Colonic mucosa (tissue), 4 donors: ENCODE measurements at regions not wholly inside any gene's neighbourhood (a gene's known extent, or its start where the extent isn't known, plus 50 kb on each side); places are given as distances from the start of the nearest gene placed in this dataset.

Experiments
- DNase-seq: peaks from one replicate; pipeline ENCODE4 v3.0.0-alpha.2; 2020
- H3K27ac ChIP-seq: fragments of 200-600 bp; one replicate; pipeline ENCODE4 v1.8.0; 2021
- H3K27me3 ChIP-seq: fragments of 200-600 bp; one replicate; pipeline ENCODE4 v1.8.0; 2021
- H3K36me3 ChIP-seq: fragments of 200-600 bp; one replicate; pipeline ENCODE4 v1.8.0; 2021
- H3K4me1 ChIP-seq: fragments of 200-600 bp; one replicate; pipeline ENCODE4 v1.8.0; 2021; ENCODE audit warnings: mild to moderate bottlenecking
- H3K4me3 ChIP-seq: fragments of 200-600 bp; one replicate; pipeline ENCODE4 v1.8.0; 2021
- H3K9ac ChIP-seq, 2 donors: one replicate each; pipeline ENCODE4 v1.7.0; 2013; ENCODE audit warnings: control low read depth in 2 of 2, low read depth in 2 of 2, low read length in 2 of 2
- H3K9me3 ChIP-seq: fragments of 200-600 bp; one replicate; pipeline ENCODE4 v1.8.0; 2021
- CTCF ChIP-seq: fragments of 200-600 bp; IDR thresholded peaks from one replicate; pipeline ENCODE4 v1.8.0; 2022; ENCODE audit warnings: antibody characterized with exemption, mild to moderate bottlenecking
- intact Hi-C: fragments of 100-400 bp; cut with DNase I; formaldehyde crosslinking; loops from one replicate; pipeline ENCODE4 v1.14.1; 2022
- donor health status: healthy.
- donor health status: DM: no; HTN: no; CAD: no.
- donor health status: DM: no; HTN: no; CAD: no.

DNA sequence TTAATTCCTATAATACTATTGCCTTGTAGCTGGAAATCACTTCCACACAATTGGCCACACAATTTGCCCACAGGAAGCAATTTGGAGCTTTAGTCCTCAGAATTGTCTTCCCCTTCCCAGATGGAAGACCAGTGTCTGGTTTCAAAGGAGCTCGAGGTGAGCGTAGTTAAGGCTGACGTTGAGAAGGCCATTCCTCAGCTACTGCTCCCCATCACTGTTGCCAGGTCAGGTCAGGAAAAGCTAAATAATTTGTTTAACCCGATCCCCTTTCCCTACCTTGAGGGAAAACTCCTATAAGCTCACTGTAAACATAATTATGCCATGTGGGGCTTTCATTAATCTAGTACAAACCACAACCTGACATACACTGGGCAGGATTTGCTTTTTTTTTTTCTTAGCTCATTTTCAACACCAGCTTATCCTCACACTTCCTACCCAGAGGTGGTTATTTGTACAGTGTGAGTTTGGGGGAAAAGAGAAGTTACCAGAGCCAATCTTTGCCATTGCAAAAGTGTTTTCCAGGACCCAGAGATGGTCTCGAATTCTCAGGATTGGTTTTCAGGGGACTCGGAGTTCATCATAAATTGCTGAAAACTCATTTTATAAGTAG lies 242.7 kb downstream of the CLIC5 start:
- Histone ChIP-seq H3K9ac (no peak overlapping the region), H3K27me3 (no peaks in the 10 kb centered on the region), H3K4me3 (no peak overlapping the region), H3K36me3 (no peaks in the 10 kb centered on the region), H3K4me1 (no peaks in the 10 kb centered on the region), H3K27ac (no peak overlapping the region), H3K9me3 (no peaks in the 10 kb centered on the region)
- no peak for TF ChIP-seq CTCF
- no peak for DNase-seq
- intact Hi-C loops: no loop called here

- no peak overlapping the region for H3K4me3 ChIP-seq
- TF ChIP-seq CTCF: no peak
- intact Hi-C loops: no loop called here
- no peak overlapping the region for H3K9ac ChIP-seq
- H3K27ac ChIP-seq: no peak overlapping the region
- no peaks in the 10 kb centered on the region for H3K4me1 ChIP-seq
- H3K27me3 ChIP-seq: no peaks in the 10 kb centered on the region
- no peaks in the 10 kb centered on the region for H3K9me3 ChIP-seq
- no peak for DNase-seq
- H3K36me3 ChIP-seq: no peaks in the 10 kb centered on the region
These were observed 243.6 kb downstream of the CLIC5 start for GRCh38 chr6:45772051-45772450.

DNA sequence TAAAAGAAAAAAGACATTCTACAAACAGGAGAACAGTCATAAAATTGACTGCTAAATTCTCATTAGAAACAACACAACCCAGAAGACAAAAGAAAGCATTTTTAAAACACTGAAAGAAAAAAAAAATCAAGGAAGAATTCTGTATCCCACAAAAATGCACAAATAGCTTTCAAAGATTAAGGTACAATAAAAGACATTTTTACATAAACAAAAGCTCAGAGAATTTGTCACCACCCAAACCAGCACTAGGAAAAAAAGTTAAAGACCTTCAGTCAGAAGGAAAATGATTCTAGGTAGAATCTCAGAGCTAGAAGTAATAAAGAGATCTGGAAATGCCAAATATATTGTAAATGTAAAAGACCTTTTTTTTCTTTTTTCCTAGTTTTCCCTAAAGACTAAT lies 252.4 kb downstream of the CLIC5 start:
- H3K27me3 ChIP-seq: no peaks in the 10 kb centered on the region
- no peak for TF ChIP-seq CTCF
- no peak for DNase-seq
- no peaks in the 10 kb centered on the region for H3K36me3 ChIP-seq
- no peak overlapping the region for H3K4me3 ChIP-seq
- no peak overlapping the region for H3K27ac ChIP-seq
- H3K9me3 ChIP-seq: no peaks in the 10 kb centered on the region
- H3K4me1 ChIP-seq: no peaks in the 10 kb centered on the region
- H3K9ac ChIP-seq: no peak overlapping the region
- intact Hi-C loops: no loop called here

DNA sequence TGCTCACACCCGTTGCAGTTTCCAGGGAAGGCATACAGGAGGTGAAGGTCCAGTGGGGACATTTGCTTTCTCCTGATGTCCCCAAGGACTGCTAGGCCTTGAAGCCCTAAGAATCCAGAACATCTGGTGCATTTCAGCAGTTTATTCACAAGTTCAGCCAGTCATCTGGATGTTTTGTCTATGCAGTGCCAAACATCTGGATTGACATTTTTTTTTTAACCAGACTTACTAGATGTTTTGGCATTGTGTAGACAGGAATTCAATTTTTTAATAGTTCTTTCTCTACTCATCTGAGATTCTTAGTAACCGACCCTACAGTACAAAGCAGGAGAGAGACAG lies 256.2 kb downstream of the CLIC5 start:
- no peaks in the 10 kb centered on the region for H3K27me3 ChIP-seq
- H3K4me1 ChIP-seq: no peaks in the 10 kb centered on the region
- H3K9me3 ChIP-seq: no peaks in the 10 kb centered on the region
- intact Hi-C loops: no loop called here
- no peak for TF ChIP-seq CTCF
- no peak for DNase-seq
- no peak overlapping the region for H3K27ac ChIP-seq
- no peak overlapping the region for H3K4me3 ChIP-seq
- H3K36me3 ChIP-seq: no peaks in the 10 kb centered on the region
- H3K9ac ChIP-seq: no peak overlapping the region

DNA sequence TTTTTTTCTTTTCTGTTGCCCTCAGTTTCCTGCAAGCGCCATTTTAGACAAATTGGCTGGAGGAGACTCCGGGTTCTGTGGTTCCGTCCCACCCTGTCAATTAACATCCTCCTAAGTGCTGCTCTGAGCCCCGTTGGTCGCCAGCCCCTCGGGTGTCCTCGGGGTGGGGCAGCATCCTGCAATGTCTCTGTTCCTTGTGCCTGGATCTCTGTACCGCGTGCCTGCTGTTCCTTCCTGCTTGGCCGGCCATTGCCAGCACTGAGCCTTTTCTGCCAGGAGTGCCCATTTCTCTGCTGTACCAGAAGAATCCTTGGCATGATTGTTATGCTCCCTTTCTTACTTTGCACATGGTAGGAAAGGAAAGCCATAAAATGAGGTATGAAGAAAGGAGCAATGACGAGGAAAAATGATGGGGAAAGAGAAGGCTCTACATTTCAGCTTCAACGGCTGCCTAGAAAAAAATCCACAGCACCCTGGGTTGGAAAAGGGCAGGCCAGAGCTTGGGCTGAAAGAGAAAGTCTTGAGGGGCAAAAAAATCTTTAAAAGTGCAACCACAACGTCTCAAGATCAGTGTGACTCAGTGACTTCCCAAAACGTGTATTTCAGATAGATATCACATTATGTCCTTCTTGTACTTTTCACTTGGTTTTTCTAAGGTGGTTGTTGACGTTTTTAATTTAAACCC lies 256.7 kb downstream of the CLIC5 start:
- Histone ChIP-seq H3K4me1 (no peaks in the 10 kb centered on the region), H3K4me3 (no peak overlapping the region), H3K36me3 (no peaks in the 10 kb centered on the region), H3K9ac (no peak overlapping the region), H3K27ac (no peak overlapping the region), H3K27me3 (no peaks in the 10 kb centered on the region), H3K9me3 (no peaks in the 10 kb centered on the region)
- DNase-seq: no peak
- intact Hi-C loops: no loop called here
- TF ChIP-seq CTCF: no peak
